Ishikawa (cell line): ENCODE measurements at regions not wholly inside any gene's neighbourhood (a gene's known extent, or its start where the extent isn't known, plus 50 kb on each side); places are given as distances from the start of the nearest gene placed in this dataset.

Experiments
- CEBPB ChIP-seq: IDR thresholded peaks from 2 replicates; pipeline ENCODE4 v1.6.1; 2012
- EP300 ChIP-seq: IDR thresholded peaks from 2 replicates; pipeline ENCODE4 v1.6.1; 2012; ENCODE audit warnings: borderline replicate concordance
- REST ChIP-seq: IDR thresholded peaks from 2 replicates; pipeline ENCODE4 v1.6.1; 2012; ENCODE audit warnings: low read depth, mild to moderate bottlenecking
- TCF12 ChIP-seq: IDR thresholded peaks from 2 replicates; pipeline ENCODE4 v1.6.1; 2012; ENCODE audit warnings: low read depth
- YY1 ChIP-seq: IDR thresholded peaks from 2 replicates; pipeline ENCODE4 v1.6.1; 2012; ENCODE audit warnings: low read depth
- TF ChIP-seq, protein P1 (sequence below): IDR thresholded peaks from 2 replicates; pipeline ENCODE4 v1.6.1; 2012

GRCh38 chr22:48680601-48681000, 1147.1 kb downstream of the BRD1 start:
- TF ChIP-seq, protein P1, sequence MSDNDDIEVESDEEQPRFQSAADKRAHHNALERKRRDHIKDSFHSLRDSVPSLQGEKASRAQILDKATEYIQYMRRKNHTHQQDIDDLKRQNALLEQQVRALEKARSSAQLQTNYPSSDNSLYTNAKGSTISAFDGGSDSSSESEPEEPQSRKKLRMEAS = no peak
- TF ChIP-seq EP300 (no peak), CEBPB (no peak), YY1 (no peak), TCF12 (no peak), REST (no peak)
